ENCODE measurements at regions not wholly inside any gene's neighbourhood (a gene's known extent, or its start where the extent isn't known, plus 50 kb on each side); places are given as distances from the start of the nearest gene placed in this dataset.

DNA sequence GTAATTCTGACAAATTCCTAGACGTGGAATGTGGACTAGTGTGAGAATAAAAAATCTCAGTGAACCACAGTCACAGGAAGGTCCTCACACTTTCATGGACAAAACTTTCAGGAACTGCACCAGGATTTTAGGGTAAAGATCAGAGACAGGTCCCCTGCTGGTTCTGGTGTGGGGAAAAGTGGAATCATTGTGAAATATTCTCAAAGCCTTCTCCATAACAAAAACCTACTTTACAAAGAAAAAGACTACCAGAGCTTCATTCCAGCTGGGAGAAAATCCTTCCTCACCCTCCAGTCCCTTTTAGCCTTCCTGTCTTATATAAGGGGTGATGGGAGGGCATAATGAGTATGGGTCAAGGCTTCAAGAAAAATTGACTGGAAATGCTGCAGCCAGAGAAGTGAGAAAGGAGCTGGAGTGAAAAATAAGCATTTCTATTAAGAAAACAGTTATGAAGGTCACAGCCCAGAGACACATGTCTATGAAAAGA is 325.8 kb downstream of the ARAP2 start:
- no peak for TF ChIP-seq SUZ12 (IDR thresholded peaks at IDR 0.05; ENCODE audit: extremely low read depth, insufficient read depth, insufficient read length)
- no peak for TF ChIP-seq YY1 (IDR thresholded peaks at IDR 0.05; ENCODE audit: insufficient read depth, insufficient read length)
- TF ChIP-seq ZNF274 (IDR thresholded peaks at IDR 0.05; ENCODE audit: low read depth, low read length): no peak

Data from NT2/D1 (cell line).